ENCODE measurements at regions not wholly inside any gene's neighbourhood (a gene's known extent, or its start where the extent isn't known, plus 50 kb on each side); places are given as distances from the start of the nearest gene placed in this dataset.

DNA sequence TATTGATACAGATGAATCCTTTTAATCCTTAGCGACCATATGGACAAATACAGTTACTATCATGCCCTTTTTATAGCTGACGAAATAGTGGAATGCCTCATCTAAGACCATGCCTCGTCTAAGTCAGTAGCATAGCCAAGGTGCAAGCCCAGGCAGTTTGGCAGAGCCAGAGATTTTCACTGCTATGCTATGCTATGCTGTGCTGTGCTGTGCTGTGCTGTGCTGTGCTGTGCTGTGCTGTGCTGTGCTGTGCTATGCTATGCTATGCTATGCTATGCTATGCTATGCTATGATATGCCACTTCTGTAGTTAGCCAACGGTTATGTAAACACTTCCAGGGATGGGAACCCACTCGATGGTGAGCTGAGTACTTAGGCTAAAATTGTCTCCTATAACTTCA lies 91.6 kb upstream of the MAP4K3 start:
- DNase-seq (ENCODE audit: low spot score): no peak
- TF ChIP-seq, protein P1, sequence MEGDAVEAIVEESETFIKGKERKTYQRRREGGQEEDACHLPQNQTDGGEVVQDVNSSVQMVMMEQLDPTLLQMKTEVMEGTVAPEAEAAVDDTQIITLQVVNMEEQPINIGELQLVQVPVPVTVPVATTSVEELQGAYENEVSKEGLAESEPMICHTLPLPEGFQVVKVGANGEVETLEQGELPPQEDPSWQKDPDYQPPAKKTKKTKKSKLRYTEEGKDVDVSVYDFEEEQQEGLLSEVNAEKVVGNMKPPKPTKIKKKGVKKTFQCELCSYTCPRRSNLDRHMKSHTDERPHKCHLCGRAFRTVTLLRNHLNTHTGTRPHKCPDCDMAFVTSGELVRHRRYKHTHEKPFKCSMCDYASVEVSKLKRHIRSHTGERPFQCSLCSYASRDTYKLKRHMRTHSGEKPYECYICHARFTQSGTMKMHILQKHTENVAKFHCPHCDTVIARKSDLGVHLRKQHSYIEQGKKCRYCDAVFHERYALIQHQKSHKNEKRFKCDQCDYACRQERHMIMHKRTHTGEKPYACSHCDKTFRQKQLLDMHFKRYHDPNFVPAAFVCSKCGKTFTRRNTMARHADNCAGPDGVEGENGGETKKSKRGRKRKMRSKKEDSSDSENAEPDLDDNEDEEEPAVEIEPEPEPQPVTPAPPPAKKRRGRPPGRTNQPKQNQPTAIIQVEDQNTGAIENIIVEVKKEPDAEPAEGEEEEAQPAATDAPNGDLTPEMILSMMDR (IDR thresholded peaks at IDR 0.05; ENCODE audit: extremely low read depth, missing control alignments): no peak

DNA sequence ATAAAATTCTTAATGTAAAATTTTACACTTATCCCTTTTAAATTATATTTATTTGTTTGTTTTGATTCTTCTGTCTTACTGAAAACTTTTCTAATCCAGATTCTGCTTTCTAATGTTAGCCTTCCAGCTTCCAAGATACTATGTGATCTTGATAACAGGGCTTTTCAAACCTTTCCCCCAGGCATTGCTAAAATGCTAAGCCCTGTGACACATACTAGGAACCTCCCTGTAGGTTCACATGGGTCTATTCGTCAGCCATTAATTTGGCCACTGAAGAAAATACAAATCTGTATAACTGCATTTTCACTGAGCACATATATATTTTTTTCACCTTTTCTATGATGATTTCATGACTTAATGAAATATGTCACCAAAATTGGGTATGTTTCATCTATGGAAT lies 92.8 kb upstream of the MAP4K3 start:
- TF ChIP-seq, protein P1 (IDR thresholded peaks at IDR 0.05; ENCODE audit: extremely low read depth, missing control alignments): no peak
- no peak for DNase-seq (ENCODE audit: low spot score)

DNA sequence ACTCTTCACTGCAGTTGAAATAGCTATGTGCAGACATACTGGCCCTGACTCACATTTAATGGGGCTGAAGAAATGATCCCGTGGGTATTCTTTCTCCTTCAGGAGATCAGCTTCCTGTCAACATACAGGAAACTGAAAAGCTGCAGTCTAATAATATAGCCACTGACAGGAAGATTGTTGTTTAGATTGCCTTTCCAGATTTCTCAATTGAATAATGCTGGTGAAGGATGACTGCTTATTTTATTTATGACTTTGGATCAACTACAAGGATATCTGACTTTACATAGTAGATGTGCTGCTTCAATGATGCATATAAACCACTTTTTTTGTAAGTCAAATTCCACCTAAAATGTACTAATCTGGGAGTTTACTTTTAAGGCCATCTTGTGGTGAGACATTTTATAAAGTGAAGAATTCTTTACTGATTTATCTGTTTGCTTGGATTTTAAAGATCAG lies 93.4 kb upstream of the MAP4K3 start:
- TF ChIP-seq, protein P1 (IDR thresholded peaks at IDR 0.05; ENCODE audit: extremely low read depth, missing control alignments): no peak
- DNase-seq (ENCODE audit: low spot score): no peak

DNA sequence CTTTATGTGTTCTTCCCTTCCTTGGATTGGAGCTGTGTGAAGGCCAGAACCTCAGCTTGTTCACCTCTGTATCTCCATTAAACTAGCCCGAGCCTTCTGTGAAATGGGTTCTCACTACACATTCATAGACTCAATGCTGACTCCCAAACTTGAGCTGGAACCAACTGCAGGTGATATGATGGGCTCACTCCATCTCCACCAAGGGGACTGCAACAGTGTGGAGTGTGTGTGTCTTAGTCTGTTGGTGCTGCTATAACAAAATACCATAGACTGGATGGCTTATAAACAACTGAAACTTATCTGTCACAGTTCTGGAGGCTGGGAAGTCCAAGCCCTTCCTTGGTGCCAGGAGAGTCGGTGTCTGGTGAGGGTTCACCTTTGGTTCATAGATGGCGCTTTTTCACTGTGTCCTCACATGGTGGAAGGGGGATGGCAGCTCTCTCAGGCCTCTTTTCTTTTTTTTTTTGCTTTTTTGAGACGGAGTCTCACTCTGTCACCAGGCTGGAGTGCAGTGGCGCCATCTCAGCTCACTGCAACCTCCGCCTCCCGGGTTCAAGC lies 94.2 kb upstream of the MAP4K3 start:
- TF ChIP-seq, protein P1 (IDR thresholded peaks at IDR 0.05; ENCODE audit: extremely low read depth, missing control alignments): no peak
- DNase-seq (ENCODE audit: low spot score): no peak

DNA sequence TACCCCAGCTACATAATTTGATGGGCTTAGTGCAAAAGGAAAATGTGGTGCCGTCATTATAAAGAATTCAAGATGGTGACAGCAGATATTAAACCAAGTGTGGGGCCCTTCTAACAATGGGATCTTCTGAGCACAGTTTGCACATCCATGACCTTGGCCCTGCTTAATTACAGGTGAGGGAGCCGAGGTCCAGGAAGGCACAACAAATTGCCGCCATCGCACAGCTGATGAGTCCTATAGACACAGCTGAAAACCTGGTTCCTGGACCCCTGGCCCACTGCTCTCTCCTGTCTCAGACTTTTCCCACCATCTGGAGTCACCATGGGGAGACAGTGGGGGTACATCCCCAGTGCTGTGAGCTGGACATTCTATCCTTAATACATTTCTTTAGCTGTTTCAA lies 95.8 kb upstream of the MAP4K3 start:
- TF ChIP-seq, protein P1 (IDR thresholded peaks at IDR 0.05; ENCODE audit: extremely low read depth, missing control alignments): no peak

DNA sequence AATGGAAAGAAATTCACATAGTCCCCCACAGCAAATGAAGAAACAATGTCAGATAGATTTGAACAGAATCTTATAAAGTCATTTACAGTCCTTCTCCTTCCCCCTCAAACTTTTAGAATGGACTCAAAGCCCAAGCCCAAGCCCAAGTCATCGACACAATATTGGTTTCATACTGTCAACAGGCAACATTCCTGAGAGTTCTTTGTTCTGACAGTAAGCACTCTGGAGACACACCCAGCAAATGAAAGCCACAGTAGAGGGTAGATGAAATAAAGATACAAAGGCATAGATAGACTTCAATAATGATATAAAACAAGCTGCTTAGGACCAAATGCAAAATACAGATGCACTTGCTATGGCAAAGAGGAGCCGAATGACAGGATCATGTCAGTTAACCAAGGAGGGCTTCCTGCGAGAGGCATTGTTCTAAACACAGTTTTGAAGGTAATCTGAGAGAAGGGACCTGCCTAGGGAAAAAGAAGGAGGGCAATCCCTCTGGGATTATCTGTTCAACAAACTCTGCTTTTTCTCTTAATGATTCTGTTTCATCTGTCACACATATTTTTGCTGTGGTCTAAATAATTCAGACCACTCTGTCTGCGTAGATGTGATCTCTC lies 97.1 kb upstream of the MAP4K3 start:
- DNase-seq (ENCODE audit: low spot score): no peak

More for the DNA sequence above, 95.8 kb upstream of the MAP4K3 start:
- DNase-seq (ENCODE audit: low spot score): no peak

DNA sequence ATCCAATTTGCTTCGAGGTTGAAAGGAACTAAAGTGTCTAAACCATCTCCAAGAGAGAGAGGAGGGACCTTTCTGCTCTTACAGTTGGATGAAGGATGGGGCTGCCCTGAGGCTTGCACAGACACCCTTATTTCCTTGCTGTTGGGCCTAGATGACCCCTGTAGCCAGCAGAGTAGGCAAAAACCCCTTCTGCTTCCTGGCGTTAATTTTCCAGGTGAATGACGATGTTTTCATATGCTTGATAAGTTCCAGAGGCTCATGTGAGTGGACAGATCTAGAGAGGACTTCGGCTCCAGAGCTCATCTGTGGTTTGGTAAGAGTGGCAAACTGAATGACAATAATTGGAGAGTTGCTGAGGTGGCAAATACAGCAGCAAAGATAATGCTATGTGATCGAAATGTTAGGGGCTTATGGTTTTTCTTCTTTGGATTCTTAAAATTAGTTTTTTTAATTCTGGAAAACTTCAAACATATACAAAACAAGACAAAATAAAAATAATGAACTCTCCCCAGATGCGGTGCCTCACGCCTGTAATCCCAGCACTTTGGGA lies 98.6 kb upstream of the MAP4K3 start:
- TF ChIP-seq, protein P1 (IDR thresholded peaks at IDR 0.05; ENCODE audit: extremely low read depth, missing control alignments): no peak
- DNase-seq (ENCODE audit: low spot score): no peak

More for the DNA sequence above, 97.1 kb upstream of the MAP4K3 start:
- TF ChIP-seq, protein P1 (IDR thresholded peaks at IDR 0.05; ENCODE audit: extremely low read depth, missing control alignments): no peak
